ENCODE measurements at regions not wholly inside any gene's neighbourhood (a gene's known extent, or its start where the extent isn't known, plus 50 kb on each side); places are given as distances from the start of the nearest gene placed in this dataset.

DNA sequence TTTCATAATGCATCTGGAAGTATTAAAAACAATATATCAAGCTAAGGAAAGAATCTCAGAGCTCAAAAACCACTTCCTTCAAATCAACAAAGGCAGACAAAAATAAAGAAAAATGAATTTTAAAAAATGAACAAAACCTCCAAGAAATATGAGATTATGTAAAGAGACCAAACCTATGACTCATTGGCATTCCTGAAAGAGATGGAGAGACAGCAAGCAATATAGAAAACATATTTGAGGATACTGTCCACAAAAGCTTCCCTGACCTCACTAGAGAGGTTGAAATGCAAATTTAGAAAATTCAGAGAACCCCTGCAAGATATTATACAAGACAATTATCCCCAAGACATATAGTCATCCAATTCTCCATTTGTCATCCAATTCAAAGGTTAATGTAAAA is 311.3 kb upstream of the SOX9 start:
- TF ChIP-seq CTCF (IDR thresholded peaks at IDR 0.05) (no peak), TCF7L2 (IDR thresholded peaks at IDR 0.05; ENCODE audit: low read depth, low read length) (no peak), POLR2AphosphoS5 (IDR thresholded peaks at IDR 0.05; ENCODE audit: low read depth, low read length) (no peak)

Data from Panc1 (cell line).